HG02623 (cell line): ENCODE measurements at regions not wholly inside any gene's neighbourhood (a gene's known extent, or its start where the extent isn't known, plus 50 kb on each side); places are given as distances from the start of the nearest gene placed in this dataset.

Experiments used
- ATAC-seq: cut with Tn5 transposase; IDR thresholded peaks from one replicate; pipeline ENCODE4 v1.9.1; 2021; ENCODE audit warnings: moderate library complexity; ENCODE audit not compliant: unreplicated experiment

DNA sequence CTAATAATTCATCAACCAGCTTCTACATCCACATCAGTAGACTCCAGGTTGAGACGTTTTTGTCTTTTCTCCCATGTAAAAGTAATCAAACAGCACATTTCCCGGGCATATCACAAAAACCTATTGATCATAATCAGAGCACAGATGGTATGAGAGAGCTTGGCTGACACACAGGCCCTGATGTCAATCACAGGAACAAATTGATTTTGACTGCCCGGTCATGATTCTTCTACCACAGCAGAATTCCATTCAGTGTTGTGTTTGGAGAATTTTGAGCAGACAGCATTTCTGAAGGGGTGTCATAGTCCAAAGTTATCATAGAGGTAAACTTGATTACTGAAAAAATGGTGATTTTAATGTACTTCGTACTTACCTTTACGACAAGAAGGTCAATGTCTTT is 351.1 kb downstream of the ZSWIM6 start:
- ATAC-seq, result no peak

DNA sequence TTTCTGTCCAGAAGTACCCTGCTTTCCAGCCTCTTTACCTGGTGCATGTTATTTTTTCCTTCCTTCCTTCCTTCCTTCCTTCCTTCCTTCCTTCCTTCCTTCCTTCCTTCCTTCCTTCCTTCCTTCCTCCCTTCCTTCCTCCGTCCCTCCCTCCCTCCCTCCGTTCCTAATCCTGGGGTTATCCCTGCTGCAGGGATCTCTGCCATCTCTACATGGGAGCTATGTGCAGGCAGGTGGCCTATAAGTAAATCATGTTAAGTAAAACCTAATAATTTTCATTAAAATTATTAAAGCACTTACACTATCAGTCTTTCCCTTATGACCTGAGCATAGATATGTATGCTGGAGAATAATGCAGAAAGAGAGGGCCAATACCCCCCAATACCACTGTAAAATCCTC is 351.9 kb downstream of the ZSWIM6 start:
- ATAC-seq, result no peak

DNA sequence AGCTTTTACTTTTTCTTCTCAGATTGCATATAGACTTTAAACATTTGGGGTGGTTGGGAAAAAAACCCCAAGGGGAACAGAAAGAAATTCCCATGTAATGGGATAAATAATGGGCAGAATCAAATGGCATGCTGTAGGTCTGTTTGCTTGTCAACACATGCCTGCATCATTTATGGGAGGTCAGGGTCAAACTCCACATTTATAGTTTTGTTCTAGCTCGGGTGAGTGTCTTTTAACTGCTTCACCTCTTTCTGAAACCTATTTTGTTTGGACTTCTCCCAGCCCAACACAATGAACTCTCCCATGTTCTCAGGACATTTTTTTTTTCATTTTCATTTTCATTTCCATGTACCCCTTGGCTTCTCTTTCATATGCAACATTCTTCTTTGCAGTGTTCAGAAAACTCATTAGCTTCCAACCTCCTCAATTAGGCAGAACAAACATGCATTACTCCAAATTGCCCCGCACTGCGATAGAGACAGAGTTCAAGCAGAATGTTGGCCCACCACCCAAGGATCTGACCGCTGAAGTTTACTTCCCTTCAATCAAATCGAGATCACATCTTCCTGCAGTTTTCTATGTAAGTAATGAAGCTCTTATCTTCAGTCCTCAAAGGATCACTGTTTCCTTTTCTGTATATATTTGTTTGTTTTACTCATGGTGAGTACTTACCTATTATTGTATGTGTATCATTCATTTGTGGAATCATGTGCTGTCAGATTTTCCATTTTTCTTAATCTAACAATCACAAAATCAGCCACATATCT is 354.6 kb downstream of the ZSWIM6 start:
- no peak for ATAC-seq

DNA sequence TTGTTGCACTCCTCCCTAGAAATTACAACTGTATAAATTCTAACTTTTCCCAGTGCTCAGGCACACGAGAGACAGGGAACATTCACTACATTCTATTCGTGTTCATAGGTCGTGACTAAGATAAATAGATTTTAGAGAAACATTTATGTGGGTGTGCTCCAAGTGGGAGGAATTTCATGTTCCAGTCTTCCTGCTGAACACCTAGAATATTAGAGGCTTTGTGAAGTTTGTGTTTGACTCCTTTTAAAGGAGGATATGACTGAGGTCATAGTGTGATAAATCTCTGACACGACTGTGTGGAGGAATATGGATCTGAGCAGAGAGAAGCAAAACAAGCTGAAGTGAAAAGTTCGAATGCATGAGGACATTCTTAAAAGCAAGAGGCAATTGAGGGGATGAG is 355.3 kb downstream of the ZSWIM6 start:
- no peak for ATAC-seq

DNA sequence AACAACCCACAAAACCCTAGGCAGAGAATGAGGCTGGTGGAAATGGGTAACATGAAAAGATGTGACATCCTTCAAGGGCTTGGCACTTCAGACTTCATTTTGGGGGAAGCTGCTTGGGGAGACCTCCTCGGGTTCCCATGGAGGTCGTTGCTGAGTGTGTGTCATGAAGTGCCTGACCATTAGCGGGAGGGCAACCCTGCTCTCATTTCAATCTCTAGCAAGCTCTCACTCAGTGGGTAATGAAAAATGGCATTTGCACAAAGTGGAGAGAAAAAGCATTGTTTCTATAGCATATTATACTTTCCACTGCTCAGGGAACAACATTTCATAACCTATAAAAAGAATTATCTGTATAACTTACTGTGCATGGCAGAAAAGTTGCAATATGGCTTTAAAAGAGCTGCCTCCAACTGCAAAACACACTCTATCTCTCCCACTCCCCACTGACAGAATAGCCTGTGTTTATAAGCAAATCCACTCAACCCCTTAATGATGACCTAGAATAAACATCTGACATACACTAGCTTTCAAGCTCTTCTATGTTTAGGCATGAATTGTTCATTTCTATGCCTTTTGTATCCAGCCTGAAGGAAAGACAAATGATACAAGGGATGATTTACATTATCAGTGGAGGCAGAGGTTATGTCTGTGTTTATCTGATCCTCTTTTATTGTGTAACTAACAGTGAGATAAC is 357.2 kb downstream of the ZSWIM6 start:
- no peak for ATAC-seq

DNA sequence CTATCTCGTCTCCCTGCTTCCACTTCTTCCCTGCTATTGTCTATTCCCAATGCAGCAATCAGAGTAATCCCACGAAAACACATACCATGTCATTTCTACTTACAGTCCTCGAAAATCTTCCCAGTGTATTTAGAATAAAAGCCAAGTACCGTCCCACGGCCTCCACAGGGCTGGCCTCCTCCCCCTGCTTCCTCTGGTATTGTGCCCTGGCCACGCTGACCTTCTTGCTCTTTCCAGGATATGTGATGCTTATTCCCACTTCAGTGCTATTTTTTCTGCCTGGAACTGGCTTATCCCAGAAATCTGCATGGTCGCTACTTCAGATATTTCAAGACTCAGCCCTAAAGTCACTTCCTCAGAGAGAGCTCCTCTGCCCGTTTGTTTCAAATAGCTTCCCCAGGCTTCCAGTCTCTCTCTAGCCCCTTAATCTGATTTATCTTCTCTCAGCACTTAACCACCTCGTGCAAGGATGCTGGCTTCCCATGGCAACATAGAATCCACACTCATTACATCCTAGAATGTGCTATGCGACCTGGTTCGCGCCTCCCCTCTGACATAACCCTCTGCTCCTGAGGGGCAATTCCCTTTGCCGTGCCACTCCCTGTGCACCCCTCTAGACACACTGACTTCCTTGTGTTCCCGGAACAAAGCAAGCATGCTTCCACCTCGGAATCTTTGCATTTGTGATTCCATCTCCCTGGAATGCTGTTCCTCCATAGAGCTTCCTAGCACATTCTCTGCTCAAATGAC is 365.9 kb downstream of the ZSWIM6 start:
- ATAC-seq, result no peak

DNA sequence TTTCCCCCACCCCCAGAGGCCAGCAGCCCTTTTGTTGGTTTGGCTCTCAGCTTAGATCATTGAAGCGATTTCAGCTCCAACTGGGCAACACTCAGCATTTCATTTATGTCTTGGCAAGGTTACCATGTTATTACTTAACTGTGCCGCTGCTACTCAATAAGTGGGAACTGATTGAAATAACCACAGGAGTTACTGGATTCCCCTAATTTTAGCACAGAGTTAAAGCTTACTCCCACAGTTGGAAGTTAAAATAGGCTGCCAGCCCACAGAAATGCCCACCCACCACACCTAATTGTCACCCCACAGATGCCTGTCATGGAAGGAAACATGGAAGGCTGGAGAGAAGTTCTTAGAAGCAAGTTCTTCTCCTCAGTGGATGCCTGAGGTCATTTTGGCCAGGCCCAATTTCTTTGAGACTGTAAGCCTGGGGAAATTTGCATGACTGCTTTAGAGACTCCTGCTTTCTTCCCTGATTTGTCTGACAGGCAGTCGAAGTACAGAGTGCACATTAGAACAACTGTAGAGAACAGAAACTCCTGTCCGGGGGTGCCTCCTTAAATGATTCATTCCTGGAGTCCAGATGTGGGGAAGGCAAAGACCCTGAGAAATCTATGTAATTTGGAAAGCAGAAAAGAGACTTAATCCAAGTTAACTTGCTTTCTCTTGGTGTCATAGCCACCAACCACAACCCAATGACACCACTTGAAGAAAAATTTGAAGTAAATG is 370.0 kb downstream of the ZSWIM6 start:
- ATAC-seq, result peak; percentile 71

DNA sequence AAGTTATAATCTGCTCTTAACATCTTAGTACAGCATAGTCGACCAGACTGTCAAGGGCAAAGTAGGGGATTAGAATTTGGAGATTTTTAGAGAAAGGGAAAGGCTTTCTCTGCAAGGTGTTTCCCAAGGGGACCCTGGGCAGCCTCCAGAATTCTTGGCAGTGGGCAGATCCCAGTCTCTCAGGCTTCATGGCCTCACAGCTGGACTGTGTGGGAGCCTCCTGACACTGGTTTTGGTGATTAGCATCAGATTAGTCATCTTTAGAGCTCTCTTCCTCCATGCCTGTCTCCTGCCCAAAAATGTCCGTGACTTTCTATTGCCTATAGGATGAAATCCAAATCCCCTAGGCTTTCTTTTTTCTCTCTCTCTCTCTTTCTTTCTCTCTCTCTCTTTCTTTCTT is 370.7 kb downstream of the ZSWIM6 start:
- ATAC-seq, result peak; percentile 14

DNA sequence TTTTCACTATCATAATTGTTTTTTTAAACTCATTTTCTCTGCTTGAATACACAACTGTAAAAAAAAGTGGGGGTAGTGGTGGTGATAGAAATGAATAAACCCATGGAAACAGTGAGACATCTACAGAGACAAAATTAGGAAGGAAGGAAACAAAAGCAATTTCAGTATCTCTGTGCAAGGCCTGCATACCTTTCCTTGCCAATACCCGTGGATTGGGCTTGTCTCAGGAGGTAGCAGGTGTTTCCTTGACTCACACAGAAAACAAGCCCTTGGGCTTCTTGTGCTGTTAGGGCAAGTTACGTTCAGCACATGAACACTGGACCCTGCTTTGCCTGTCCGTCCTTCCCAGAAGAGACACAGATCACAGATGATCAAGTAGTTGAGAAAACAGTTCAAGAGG is 372.2 kb downstream of the ZSWIM6 start:
- peak; percentile 39 for ATAC-seq

DNA sequence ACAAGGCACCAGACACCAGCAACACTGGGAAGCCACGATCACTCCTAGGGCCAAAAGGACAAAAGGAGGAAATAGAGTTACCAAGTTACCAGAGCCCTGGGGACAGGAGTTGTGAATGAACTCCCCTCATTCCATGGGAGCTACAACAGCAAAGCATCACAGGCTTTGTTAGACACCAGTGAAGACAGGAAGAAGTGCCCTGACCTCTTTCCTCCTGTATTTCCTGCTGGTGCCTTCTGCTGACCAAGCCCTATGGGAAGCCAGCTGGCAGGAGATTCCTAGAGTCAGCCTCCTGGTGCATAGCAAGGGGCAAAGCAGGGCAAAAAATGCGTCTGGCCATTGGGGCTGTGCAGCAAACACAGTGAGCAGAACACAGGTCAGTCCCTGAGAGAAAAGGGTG is 374.7 kb downstream of the ZSWIM6 start:
- no peak for ATAC-seq

DNA sequence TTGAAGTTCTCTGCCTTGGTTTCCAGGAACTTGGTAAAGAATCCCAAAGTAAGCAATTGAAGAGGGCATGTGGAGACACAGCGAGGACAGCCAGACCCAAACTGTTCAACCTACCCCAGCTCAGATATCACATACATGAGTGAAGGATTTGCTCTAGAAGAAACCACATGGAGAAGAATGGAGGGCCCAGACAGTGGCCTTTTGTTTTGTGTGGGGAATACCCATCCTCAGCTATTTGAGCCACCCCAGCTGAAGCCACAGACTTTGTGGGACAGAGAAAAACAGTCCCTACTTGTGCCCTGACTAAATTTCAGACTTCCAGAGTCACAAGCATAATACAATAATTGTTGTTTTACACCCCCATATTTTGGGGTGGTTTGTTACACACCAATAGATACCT is 387.1 kb downstream of the ZSWIM6 start:
- ATAC-seq, result no peak

DNA sequence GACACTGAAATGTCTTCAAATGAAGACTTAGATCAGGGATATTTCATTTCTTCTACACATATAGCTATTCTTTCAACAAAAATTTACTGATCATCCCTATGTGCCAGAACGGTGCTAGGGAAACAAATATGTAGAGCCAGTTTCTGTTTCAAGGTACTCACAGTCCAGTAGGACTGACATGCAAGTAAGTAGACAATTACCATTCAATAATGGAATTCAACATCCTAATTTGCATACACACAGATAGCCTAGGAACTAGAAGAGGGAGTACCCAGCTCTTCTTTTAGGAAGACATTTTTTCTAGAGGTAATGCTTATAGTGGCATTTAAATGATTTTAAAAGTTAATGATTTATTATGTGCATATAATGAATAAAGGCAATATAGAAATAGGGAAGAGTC is 388.8 kb downstream of the ZSWIM6 start:
- ATAC-seq, result no peak

DNA sequence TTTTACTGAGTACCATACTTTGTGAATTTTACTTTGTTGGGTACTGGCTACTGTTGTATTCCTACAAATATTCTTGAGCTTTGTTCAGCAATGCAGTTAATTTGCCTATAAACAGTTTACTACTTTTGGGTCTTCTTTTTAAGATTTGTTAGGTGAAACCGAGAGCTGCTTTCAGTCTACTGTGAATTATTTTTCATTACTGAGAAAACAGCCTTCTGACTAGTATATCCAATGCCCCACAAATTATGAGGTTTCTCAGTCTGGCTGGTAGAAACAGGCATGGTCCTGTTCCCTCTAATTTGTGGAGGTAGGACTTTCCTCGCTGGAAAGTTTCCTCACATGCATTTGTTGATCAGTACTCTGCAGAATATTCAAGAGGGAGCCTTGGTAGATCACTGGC is 392.0 kb downstream of the ZSWIM6 start:
- ATAC-seq, result no peak

DNA sequence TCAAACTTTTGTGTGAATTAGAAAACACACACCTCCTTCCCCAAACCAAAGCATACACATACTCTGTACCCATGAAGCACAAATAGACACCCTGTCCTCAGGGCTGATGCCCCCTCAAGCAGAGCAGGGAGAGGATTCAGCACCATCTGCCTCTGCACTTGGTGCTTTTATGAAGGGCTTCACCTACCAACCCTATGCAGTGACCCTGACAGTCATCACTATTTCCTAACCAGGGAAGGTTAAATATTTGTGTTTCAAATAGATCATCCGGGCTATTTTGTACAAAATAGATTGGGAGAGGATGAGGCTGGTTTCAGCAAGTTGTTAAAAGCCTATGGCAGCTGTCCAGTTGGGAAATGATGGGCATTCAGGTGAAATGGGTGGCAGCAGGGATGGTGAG is 396.2 kb downstream of the ZSWIM6 start:
- no peak for ATAC-seq

DNA sequence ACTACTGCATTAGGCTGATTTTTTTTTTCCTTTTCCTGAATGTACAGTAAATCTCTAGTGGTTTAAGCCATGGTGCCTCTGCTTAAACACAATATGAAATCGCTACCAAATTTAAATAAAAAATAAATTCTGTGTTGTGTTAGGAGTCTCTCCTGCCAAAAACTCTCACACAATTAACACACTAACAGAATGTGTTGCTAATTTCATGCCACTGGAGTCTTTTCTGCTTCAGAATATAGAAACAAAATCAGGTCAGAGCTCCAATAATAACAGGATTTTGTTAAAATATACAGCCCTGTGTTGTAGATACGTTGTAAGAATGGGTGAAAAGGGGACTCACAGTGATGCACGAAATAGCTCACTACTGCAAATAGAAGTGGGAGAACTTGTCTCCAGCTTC is 398.8 kb downstream of the ZSWIM6 start:
- no peak for ATAC-seq

DNA sequence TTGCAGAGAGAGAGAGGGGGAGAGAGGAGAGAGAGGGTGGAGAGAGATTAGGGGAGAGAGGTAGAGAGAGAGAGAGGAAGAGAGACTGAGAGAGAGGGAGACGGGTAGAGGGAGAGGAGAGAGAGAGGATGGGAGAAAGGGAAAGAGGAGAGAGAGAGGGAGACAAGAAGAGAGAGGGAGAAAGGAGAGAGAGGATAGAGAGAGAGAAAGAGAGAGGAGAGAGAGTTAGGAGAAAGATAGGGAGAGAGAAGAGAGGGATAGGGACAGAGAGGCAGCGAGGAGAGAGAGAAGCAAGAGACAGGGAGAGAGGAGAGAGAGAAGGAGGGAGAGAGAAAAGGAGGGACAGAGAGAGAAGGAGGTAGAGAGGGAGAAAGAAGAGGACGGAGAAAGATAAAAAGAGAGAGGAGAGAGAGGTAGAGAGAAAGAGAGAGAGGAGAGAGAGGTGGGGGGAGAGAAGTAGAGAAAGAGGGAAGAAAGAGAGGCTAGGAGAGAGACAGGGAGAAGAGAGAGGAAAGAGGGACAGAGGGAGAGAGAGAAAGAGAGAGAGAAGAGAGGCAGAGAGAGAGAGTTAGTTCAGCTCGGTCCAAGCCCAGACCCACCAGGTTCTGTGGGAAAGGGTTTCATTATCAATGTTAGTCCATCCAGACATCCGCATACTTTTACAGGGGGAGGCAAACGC is 399.3 kb downstream of the ZSWIM6 start:
- ATAC-seq, result no peak

DNA sequence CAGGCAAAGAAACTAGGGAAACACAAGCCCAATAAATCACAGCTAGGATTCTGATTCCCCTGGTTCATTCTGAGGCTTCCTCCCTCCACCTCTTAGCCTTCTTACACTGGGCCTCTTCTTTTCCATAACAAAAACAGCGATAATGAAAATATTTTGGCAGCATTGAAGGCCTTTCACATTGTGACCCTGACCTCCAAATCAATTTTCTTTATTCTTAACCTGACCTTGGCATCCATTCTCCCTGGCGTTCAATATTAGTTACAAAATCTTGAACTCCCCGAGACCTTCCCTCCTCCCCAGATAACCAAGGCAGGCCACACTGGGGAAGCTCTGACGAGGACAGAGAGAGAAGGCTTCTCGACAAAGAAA is 399.9 kb downstream of the ZSWIM6 start:
- no peak for ATAC-seq

DNA sequence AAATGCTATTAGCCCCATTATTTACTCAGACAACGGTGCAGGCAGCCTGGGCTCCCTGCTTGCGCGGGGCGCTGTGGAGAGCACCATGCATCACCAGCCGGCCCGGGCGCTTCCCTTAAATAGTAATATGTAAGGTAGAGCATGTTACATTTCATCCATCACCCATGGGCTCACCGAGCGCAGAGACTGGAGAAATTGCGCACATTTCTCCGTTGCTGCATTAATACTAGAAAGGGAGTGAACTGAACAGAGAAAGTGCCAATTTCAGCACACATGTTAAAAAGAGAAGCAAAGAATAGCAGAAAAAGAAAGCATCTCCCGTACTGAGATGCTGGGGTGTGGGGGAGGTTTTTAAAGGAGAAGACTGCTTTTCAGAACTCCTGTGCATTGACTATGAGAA is 400.3 kb downstream of the ZSWIM6 start:
- ATAC-seq, result no peak

DNA sequence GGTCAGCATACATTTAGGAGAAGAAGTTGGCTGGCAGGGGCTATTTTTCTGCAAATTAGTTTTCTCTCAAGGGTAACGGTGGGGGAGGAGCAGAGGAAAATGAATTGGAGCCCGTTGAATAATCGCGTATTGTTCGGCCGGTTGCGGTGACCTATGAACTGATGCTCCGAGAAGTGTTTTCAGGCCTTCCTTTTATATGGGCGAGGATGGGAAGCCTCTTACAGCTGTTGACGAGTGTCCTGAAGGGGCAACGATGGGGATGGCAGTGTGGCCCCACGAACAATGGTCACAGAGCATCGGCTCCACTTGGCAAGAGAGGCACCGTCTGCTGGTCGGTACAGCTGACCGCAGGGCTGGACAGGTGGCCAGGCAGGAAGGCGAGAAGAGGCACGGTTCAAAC is 400.7 kb downstream of the ZSWIM6 start:
- ATAC-seq, result no peak

DNA sequence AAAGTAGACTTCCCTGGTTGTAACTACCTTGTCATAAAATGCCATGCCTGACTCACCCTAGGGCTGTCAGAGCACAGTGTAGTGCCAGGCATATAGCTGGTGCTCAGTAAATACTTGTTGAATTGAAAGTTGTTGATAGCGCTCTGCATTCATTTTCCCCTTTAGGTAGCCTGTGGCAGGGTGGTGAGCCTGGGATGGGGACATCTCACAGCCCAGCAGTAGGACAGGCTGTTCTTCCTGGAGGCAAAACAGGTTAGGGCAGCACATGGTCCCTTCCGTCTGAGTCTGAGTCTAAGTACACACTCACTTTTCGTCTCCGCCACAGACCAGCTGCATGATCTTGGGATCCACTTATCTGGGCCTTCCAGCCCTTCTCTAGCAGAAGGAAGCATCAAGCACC is 401.9 kb downstream of the ZSWIM6 start:
- no peak for ATAC-seq

DNA sequence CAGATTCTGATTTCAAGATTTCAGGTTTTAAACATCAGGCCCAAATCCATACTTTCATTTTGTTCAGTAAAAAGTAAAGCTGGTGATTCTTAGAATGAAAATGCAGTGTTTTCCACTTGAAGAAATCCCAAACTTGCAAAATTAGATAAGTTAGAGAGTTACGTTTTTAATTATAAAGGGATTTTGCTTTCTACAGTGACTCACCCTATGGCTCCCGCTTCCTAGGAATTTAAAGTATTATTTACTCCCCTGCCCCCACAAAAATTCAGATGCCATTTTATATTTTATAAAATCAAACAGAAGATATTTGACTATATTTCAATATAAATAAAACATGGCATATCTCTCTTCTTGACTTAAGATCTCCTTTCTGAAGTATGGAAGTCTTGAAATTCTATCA is 402.9 kb downstream of the ZSWIM6 start:
- no peak for ATAC-seq
